Inflammatory macrophage (primary cell): ENCODE measurements at regions not wholly inside any gene's neighbourhood (a gene's known extent, or its start where the extent isn't known, plus 50 kb on each side); places are given as distances from the start of the nearest gene placed in this dataset.
"Not testable (repeated sequence)": the region's sequence is repeated elsewhere in the genome, so short reads cannot be mapped to it uniquely, and the experiment has no call there.

Source experiments
- DNase-seq, 2 donors: peaks; one replicate each; pipeline ENCODE4 v3.0.0-alpha.2; 2020 to 2022

DNA sequence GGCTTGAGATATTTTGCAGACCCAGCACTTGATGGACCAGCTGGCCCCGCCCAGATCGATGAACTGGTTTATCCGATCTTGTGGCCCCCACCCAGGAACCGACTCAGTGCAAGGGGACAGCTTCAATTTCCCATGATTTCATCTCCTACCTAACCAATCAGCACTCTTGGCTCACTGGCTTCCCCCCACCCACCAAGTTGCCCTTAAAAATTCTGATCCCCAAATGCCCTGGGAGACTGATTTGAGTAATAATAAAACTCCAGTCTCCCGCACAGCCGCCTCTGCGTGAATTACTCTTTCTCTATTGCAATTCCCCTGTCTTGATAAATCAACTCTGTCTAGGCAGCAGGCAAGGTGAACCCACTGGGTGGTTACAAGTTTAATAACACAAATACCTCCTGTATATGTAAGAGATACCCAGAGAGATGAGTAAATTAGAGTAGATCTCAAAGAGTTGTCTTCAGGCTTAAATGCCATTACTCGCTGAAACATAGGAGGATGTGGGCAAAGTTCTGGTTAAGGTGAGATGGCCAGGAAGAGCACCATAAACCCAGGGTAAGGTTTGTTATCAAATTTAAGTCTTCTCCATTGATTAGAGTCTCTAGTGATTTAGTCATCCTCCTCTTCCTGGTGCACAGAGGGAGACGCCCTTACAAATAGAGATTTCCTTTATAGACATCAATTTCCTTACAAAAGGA, 222.8 kb downstream of the ARL4C start:
- DNase-seq = no peak

- no peak for DNase-seq
Measured at GRCh38 chr2:234272069-234272850, 221.8 kb downstream of the SPP2 start.

DNA sequence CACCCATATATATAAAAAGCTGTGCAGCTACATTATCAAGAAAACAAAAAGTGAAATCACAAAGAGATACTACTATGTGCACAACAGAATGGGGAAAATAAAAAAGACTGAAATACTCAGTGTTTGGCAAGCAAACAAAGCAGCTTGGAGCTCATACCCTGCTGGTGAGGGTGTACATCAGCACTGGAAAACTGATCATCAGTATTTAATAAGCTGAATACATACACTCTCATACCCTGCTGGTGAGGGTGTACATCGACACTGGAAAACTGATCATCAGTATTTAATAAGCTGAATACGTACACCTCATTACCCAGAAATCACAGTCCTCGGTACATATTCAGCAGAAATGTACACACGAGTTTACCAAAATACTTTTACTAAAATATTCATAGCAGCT, 220.8 kb downstream of the SPP2 start:
- DNase-seq = no peak

DNA sequence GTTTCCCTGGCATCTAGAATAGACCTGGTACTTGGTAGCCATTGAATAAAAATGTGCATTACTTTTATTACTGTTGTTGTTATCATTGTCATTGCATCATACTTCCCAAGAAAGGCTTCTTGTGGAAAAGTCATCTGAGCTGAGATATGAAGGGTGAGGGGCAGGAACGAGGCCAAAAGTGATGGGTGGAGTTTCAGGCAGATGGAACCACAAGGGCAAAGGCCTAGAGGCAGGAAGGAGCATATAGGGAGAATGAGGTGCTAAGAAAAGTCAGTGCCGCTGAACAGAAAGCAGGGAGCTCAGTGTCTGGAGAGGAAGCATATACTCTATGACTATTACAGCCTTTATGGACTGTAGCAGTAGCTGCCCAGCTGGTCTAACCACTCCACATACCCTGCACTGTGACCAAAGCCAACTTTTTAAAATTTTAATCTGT, 219.3 kb downstream of the SPP2 start:
- DNase-seq = no peak

GRCh38 chr2:234267534-234267933, 217.0 kb downstream of the SPP2 start:
- no peak for DNase-seq

DNA sequence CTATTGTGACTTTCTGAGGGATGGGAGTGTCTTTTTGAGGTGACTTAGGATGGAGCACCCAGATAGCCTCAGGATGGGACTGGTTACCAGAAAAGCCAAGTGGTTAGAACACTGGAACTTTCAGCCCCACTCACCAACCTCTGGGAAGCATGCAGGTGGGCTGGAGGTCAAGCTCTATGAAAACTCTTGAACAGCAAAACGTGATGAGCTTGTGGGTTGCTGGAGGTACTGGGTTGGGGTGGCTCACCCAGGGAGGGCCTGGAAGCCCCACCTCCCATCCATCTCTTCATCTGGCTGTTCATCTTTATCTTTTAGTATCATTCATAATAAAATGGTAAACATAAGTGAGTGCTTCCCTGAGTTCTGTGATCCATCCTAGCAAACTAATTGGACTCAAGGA, 216.4 kb downstream of the SPP2 start:
- DNase-seq = no peak

- DNase-seq = no peak
Measured at GRCh38 chr2:234265206-234265605, 214.7 kb downstream of the SPP2 start.

- no peak for DNase-seq
Measured at GRCh38 chr2:234261736-234262135, 211.2 kb downstream of the SPP2 start.

DNA sequence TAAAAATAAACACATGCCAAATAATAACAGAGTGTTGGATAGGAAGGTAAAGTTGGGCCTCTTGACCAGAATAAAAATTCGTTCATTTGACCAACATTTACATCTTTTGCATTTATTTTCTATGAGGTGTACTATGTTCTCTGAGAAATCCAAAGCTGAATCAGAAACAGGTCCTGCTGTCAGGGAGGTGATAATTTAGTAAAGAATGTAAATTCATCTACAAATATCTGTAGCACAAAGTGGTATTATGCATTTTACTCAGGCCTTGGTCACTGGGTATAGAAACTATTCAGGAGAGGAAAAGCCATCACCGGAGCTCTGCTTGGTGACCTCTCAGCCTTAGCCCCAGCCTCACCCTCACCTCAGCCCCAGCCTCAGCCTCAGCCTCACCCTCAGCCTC, 208.9 kb downstream of the SPP2 start:
- DNase-seq = no peak

DNA sequence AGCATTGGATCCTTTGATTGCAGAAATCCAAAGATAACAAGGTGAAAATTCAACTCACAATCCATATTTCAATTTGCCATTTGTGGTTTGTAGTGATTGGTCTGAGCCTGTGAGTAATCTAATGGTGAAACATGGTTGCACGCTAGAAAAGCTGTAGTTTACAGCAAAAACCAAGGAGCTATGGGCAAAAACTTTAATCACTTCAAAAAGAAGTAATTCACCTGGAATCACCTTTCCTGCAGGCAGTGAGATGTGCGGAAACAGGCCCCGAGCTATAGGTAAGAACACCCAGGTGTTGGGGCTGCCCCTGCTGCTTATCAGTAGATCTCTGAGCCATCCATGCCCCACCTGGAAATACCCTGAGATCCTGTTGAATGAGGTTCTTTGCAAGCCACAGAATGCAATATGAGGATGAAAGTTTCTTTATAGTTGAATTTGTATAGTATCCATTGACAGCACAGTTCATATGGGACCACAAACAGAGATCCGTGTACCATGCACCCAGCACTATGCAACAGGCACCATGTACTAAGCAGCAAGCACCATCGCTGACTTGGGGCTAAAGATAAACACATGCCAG, 208.2 kb downstream of the SPP2 start:
- no peak for DNase-seq

DNA sequence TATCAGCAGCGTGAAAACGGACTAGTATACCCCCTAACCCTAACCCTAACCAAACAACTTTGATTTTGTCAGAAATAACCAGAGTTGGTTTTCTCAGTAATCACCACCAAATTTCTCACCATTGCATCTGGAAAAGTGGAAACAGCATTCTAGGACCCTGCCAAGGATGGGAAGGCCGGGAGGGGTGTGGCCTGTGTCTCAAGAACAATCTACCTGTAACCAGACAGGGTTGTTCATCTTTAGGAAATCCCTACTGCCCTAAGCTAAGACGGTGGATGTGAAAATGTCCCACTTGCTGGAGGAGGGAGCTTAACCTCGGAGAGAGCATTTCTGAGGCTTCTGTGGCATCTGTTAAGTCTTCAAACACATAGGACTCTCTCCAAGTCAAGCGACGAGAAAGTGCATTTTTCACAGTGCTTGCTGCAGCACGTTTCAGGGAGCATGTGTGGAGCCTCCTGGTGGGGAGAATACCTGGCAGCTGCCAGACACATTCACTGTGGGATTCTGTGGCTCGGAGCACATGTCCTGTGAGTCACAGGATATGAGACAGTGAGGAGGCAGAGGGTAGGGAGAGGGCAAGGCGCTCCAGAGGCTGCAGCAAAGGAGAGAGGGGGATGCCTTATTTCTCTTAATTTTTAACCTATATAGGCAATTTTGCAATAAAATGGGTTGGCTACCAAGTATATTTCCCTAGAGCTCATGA, 207.5 kb downstream of the SPP2 start:
- DNase-seq = peak in 1 of 2 donors; percentile 11

DNA sequence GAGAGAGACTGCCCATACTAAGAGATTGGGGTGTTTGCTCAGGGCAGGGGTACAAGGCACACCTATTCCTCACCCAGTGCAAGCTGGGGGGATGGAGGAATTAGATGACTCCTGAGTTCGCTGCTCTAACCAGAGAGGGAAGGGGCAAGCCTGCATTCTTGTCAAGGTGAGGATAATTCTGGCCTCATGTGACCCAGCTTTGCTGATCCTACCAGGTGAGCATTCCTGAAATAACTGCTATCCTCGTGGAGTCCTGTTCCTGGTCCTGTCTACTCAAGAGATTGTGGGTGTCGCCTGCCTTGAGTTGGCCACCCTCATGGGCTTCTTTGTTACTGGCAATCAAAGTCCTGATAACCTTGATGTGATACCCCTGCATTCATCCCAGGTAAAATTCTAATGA, 206.0 kb downstream of the SPP2 start:
- no peak for DNase-seq

GRCh38 chr2:234254783-234255521, 204.4 kb downstream of the SPP2 start:
- DNase-seq = no peak

DNA sequence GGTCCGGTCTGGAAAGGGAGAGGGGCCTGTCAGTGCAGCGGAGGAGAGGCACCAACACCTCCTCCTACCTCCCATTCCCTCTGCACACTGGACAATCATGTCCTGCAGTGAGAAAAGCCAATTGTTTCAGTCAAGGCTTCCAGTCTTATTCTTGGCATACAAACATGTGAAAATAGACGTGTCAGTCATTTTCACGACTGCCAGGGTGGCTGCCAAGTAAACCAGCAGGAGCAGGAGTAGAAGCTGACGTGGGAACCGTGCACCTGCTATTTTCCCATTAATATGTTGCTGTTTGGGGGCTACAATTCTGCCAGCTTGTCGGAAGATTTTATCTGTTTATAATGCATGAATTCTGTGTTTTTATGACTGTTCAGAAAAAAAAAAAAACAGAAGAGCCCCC, 202.3 kb downstream of the SPP2 start:
- DNase-seq = no peak

DNA sequence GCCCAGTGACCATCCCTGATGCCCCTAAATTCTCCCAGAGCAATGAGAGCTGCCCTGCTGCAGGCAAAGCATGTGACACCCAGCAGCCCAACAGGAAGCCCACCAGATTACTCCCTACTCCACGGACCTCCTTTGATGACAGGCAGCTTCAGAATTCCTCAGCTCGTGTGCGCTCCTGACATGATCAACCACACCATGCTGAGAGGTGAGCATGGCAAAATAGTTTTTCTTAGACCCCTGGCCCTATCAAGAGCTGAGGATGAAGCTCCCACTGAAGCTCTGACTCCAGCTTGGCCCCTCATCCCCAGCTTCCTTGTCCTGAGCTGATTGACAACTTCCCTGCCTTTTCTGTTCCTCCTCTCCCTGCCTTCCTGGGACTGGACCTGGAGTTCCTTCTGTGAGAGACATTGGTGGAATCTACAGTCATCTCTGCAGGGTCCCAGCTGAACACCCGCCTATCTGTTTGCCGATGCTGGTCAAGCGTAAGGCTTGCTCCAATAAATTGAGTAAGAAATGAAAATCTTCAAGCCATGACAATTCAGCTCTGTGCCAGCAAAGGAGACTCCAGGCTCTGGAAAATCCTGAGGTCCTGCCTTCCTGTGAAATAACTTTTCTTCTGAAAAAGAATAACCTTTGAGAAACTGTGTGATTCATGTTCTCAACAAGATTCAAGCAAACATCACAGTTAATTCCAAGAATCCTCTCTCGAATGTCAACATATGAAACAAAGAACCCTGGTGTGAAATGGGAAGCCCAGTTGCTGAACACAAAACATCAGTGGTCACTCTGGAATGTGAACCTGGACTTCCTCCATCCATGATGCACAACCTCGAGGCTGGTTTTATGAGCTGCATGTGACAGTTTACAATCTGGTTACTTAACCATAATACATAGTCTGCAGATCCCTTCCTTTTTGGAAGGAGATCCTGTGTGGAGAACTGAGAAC, 201.1 kb downstream of the SPP2 start:
- DNase-seq = peak in 1 of 2 donors; percentile 35

DNA sequence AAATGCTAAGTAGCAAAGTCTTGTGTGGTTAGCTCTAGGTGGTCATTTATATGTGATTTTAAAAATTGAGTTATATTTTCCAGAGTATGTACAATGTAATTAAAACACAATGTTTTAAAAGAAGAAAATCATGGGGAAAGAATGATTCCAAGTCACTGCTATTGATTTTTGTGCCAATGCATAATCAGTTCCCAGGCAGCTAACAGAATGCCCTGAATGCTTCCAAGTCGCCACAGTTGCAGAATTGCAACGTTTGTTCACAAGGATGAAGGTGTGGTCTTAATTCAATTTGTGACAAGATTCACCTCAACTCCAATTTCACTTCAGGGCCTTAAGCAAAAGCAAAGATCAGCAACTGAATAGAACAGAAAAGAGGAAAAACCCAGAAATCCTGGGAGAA, 200.4 kb downstream of the SPP2 start:
- no peak for DNase-seq

DNA sequence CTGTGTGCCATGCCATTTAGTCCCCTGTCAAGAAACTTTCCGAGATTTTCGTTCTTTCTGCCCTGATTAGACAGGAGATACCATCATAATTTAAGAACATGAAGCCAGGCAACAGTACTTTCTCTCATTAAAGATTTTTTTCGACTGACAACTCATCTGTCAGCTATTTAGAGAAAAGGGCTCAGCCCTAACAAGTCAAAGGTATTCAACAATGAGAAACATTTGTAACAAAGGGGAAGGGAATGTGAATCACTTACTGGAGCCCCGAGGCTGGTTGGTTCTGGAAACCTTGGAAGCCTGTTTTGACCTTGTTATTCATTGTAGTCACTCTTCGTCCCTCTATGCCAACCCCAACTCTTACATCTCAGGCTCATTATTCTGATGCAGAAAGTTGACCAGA, 199.4 kb downstream of the SPP2 start:
- DNase-seq = no peak

DNA sequence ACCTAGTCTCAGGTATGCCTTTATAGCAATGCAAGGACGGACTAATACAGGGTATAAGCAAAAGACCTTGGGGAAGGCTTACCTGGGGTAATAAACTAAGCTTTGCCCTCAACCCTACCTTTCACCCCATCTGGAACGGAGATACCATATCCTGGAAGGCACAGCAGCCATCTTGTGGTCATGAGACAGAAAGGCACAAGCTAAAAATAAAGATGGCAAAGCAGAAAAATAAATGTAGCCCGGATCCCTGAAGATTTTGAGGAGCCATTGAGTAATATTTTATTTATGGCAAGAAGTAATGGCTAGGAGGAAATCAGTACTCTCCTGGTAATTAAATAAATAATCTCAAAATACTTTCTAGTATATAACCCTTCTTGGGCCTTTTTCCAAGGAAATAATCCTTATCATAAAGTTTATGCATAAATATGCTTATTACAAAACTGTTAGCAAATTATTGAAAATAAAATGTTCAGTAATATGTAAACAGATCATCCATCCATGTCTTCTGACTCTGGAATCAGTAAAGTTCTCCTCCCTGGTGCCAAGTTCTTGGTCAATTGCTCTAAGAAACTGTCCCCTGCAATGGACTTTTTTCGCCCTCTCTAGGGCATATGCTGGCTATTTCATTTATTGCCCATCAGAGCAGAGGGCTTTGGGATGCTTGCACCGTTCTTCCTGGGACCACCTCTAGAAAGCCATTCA, 198.7 kb downstream of the SPP2 start:
- no peak for DNase-seq

- DNase-seq = not testable (repeated sequence)
Measured at GRCh38 chr2:234248213-234248710, 197.8 kb downstream of the SPP2 start.

GRCh38 chr2:234247453-234248180, 197.1 kb downstream of the SPP2 start:
- DNase-seq = no peak
